HEK293T (cell line): ENCODE measurements at regions not wholly inside any gene's neighbourhood (a gene's known extent, or its start where the extent isn't known, plus 50 kb on each side); places are given as distances from the start of the nearest gene placed in this dataset.
"Not testable (repeated sequence)": the region's sequence is repeated elsewhere in the genome, so short reads cannot be mapped to it uniquely, and the experiment has no call there.

Experiments
- CTCF ChIA-PET: fragments of 350-600 bp; formaldehyde crosslinking; extraction: SDS; loops from one replicate; lab custom pipeline; 2021; ENCODE audit warnings: antibody characterized with exemption, inconsistent platforms; lab: Yijun Ruan, JAX
- POLR2A ChIA-PET: fragments of 350-600 bp; formaldehyde crosslinking; extraction: SDS; loops from one replicate; lab custom pipeline; 2020; ENCODE audit warnings: antibody characterized with exemption, inconsistent platforms; lab: Yijun Ruan, JAX
- DNase-seq: peaks from one replicate; pipeline ENCODE4 v3.0.0; 2012; ENCODE audit warnings: mixed read lengths; ENCODE audit errors: extremely low spot score
- ARNT ChIP-seq: fragments of 450-650 bp; IDR thresholded peaks from 2 replicates; pipeline ENCODE4 v1.6.1; 2017; ENCODE audit warnings: mild to moderate bottlenecking
- BHLHE40 ChIP-seq: fragments of 450-650 bp; IDR thresholded peaks from 2 replicates; pipeline ENCODE4 v1.6.1; 2016; ENCODE audit warnings: mild to moderate bottlenecking, moderate library complexity, borderline replicate concordance
- CTBP1 ChIP-seq: fragments of 450-650 bp; IDR thresholded peaks from 2 replicates; pipeline ENCODE4 v1.6.1; 2016; ENCODE audit warnings: borderline replicate concordance
- ELF4 ChIP-seq: fragments of 450-650 bp; IDR thresholded peaks from 2 replicates; pipeline ENCODE4 v1.6.1; 2017; ENCODE audit warnings: antibody characterized with exemption
- FOXA1 ChIP-seq: fragments of 450-650 bp; IDR thresholded peaks from 2 replicates; pipeline ENCODE4 v1.6.1; 2016; ENCODE audit warnings: mild to moderate bottlenecking
- FOXK2 ChIP-seq: fragments of 450-650 bp; IDR thresholded peaks from 2 replicates; pipeline ENCODE4 v1.6.1; 2016; ENCODE audit warnings: mild to moderate bottlenecking
- FOXM1 ChIP-seq: fragments of 450-650 bp; IDR thresholded peaks from 2 replicates; pipeline ENCODE4 v1.6.1; 2017; ENCODE audit warnings: mild to moderate bottlenecking, borderline replicate concordance
- HDGF ChIP-seq: fragments of 450-650 bp; IDR thresholded peaks from 2 replicates; pipeline ENCODE4 v1.6.1; 2017; ENCODE audit warnings: antibody characterized with exemption, borderline replicate concordance
- L3MBTL2 ChIP-seq: fragments of 450-650 bp; conservative IDR thresholded peaks from 2 replicates; pipeline ENCODE4 v1.6.1; 2016; ENCODE audit warnings: mild to moderate bottlenecking
- LEF1 ChIP-seq: fragments of 450-650 bp; IDR thresholded peaks from 2 replicates; pipeline ENCODE4 v1.6.1; 2017; ENCODE audit warnings: mild to moderate bottlenecking, borderline replicate concordance
- NFRKB ChIP-seq: fragments of 450-650 bp; IDR thresholded peaks from 2 replicates; pipeline ENCODE4 v1.6.1; 2016; ENCODE audit warnings: mild to moderate bottlenecking, moderate library complexity
- SP1 ChIP-seq: fragments of 450-650 bp; IDR thresholded peaks from 2 replicates; pipeline ENCODE4 v1.6.1; 2017
- SUZ12 ChIP-seq: fragments of 450-650 bp; IDR thresholded peaks from 2 replicates; pipeline ENCODE4 v1.6.1; 2016; ENCODE audit warnings: mild to moderate bottlenecking
- TARDBP ChIP-seq: fragments of 450-650 bp; IDR thresholded peaks from 2 replicates; pipeline ENCODE4 v1.6.1; 2016
- ZNF384 ChIP-seq: fragments of 450-650 bp; IDR thresholded peaks from 2 replicates; pipeline ENCODE4 v1.6.1; 2016
- TF ChIP-seq, protein P1 (sequence below): fragments of 450-650 bp; IDR thresholded peaks from 2 replicates; pipeline ENCODE4 v1.6.1; 2016

DNA sequence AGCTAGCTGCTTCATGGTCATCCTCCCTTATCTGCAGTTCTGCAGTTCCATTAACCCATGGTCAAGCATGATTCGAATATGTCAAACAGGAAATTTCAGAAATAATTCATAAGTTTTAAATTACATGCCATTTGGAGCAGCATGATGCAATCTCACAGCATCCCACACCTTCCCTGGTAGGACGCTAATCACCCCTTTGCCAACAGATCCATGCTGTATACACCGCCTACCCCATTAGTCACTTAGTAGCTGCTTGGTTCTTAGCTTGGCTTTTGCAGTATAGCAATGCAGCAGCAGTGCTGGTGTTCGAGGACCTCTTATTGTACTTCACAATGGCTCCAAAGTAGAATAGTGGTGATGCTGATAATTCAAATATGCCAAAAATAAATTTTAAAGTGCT, 739.7 kb upstream of the CDH9 start:
- CTCF ChIA-PET, result no interaction called here
- TF ChIP-seq TARDBP (no peak), SP1 (no peak), ELF4 (no peak), FOXA1 (no peak), FOXM1 (no peak), BHLHE40 (no peak), NFRKB (no peak), CTBP1 (no peak), LEF1 (no peak), SUZ12 (no peak), HDGF (no peak), FOXK2 (no peak), L3MBTL2 (no peak), ARNT (no peak), ZNF384 (no peak)
- TF ChIP-seq, protein P1, sequence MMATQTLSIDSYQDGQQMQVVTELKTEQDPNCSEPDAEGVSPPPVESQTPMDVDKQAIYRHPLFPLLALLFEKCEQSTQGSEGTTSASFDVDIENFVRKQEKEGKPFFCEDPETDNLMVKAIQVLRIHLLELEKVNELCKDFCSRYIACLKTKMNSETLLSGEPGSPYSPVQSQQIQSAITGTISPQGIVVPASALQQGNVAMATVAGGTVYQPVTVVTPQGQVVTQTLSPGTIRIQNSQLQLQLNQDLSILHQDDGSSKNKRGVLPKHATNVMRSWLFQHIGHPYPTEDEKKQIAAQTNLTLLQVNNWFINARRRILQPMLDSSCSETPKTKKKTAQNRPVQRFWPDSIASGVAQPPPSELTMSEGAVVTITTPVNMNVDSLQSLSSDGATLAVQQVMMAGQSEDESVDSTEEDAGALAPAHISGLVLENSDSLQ, result no peak
- POLR2A ChIA-PET, result no interaction called here
- no peak for DNase-seq

DNA sequence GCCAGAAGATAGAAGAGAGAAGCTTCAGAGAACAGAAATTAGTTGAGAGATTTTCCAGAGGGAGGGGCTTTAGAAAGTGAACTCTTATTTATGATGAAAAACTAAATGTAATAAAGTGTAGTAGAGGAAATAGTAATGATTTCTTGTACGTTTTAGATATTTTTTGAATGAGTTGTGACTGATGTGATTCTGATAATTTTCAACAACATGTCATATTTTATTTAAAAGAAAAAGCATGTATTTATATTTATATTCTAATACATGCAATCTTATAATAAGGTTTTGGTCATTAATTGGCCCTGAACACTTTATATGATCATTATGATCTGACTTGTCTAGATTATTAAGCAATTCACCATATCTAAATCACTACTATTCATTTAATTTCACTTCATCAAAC, 735.2 kb upstream of the CDH9 start:
- no peak for TF ChIP-seq FOXM1
- TF ChIP-seq CTBP1, result no peak
- no peak for TF ChIP-seq FOXA1
- no peak for TF ChIP-seq ARNT
- no peak for TF ChIP-seq NFRKB
- TF ChIP-seq ZNF384, result no peak
- no peak for TF ChIP-seq BHLHE40
- TF ChIP-seq LEF1, result no peak
- TF ChIP-seq, protein P1, result no peak
- no peak for TF ChIP-seq SUZ12
- TF ChIP-seq L3MBTL2, result no peak
- TF ChIP-seq ELF4, result no peak
- TF ChIP-seq HDGF, result no peak
- no peak for TF ChIP-seq FOXK2
- no peak for TF ChIP-seq SP1
- no peak for TF ChIP-seq TARDBP
- no peak for DNase-seq
- CTCF ChIA-PET, result interaction anchor here (0.7 kb wide), 1 partner anchor 834 kb away, joined by 5 read pairs; no protein-coding TSS in a partner anchor
- POLR2A ChIA-PET, result no interaction called here

DNA sequence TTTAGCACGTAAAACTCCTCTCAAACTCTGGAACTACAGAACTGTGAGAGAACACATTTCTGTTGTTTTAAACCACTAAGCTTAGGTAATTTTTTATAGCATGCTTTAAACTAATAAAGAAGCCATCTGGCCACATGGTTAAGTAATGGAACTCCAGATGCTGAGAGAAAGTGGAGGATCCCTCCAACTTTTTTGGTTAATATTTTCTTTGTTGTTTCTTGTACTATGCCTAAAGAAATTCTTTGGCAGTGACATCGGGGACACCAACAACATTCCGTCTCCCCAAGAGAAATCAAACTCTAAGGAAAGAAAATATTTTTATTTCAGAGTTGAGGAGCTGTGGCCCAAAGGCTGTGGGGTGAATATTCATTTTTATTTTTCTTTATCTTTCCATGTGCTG, 734.8 kb upstream of the CDH9 start:
- DNase-seq, result no peak
- ChIA-PET CTCF (interaction anchor here (0.7 kb wide), 1 partner anchor 834 kb away, joined by 5 read pairs; no protein-coding TSS in a partner anchor), POLR2A (no interaction called here)
- no peak for TF ChIP-seq SP1
- no peak for TF ChIP-seq FOXK2
- no peak for TF ChIP-seq FOXM1
- TF ChIP-seq LEF1, result no peak
- TF ChIP-seq, protein P1, result no peak
- no peak for TF ChIP-seq L3MBTL2
- TF ChIP-seq FOXA1, result no peak
- TF ChIP-seq NFRKB, result no peak

DNA sequence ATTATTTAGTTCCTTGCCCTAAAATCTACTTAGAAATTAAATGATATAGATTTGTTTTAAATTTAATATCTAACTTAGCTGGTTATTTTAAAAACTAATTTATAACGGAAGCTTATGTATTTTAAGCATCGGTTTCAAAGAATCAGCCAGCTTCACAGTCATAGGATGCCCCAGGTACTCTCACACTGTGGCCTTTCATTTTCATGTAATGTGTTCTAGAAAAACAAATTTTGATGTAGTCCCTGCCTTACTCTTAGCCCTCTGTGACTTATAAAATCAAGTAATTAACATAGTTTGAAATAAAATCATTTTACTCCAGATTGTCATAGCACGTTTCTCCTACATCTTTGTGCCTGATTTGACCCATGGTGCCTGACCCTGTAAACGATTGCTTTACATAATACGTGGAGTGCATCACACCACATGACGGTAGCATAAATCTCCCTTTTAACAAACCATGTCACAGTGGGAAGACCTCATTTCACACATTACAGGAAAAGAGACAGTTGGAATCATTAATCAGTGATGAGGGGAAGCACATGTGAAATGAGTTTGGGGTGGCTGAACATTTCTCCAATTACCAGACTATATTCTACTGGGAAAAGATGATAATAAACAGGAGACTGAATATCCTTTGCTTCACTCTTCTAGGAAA, 731.5 kb upstream of the CDH9 start:
- no peak for TF ChIP-seq ELF4
- TF ChIP-seq SUZ12, result no peak
- TF ChIP-seq BHLHE40, result no peak
- TF ChIP-seq, protein P1, result no peak
- TF ChIP-seq FOXM1, result no peak
- no peak for TF ChIP-seq L3MBTL2
- no peak for TF ChIP-seq LEF1
- POLR2A ChIA-PET, result no interaction called here
- no peak for DNase-seq
- CTCF ChIA-PET, result no interaction called here

DNA sequence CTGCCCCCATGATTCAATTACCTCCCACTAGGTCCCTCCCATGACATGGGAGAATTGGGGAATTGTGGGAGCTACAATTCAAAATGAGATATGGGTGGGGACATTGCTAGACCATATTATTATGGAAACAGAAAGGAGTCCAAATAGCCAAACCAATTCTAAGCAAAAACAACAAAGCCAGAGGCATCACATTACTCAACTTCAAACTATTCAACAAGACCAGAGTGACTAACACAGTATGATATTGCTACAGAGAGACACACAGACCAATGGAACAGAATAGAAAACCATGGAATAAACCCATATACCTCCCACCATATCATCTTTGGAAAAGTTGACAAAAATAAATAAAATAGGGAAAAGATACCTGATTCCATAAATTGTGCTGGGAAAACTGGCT, 710.5 kb upstream of the CDH9 start:
- ChIA-PET POLR2A (no interaction called here), CTCF (no interaction called here)
- no peak for DNase-seq
- TF ChIP-seq FOXK2 (no peak), LEF1 (no peak), L3MBTL2 (no peak), CTBP1 (no peak), FOXA1 (no peak), ARNT (no peak), FOXM1 (no peak), ZNF384 (no peak)
- TF ChIP-seq, protein P1, result no peak

DNA sequence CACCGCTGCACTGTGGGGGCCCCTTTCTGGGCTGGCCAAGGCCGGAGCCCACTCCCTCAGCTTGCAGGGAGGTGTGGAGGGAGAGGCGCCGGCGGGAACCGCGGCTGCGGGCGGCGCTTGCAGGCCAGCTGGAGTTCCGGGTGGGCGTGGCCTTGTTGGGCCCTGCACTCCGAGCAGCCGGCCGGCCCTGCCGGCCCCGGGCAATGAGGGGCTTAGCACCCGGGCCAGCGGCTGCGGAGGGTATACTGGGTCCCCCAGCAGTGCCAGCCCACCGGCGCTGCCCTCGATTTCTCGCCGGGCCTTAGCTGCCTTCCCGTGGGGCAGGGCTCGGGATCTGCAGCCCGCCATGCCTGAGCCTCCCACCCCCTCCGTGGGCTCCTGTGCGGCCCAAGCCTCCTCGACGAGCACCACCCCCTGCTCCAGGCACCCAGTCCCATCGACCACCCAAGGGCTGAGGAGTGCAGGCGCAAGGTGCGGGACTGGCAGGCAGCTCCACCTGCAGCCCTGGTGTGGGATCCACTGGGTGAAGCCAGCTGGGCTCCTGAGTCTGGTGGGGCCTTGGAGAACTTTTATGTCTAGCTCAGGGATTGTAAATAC, 705.1 kb upstream of the CDH9 start:
- DNase-seq, POLR2A ChIA-PET, CTCF ChIA-PET: not testable (repeated sequence)
